Osteocyte (in vitro differentiated cells): ENCODE measurements at regions not wholly inside any gene's neighbourhood (a gene's known extent, or its start where the extent isn't known, plus 50 kb on each side); places are given as distances from the start of the nearest gene placed in this dataset.
A peak's percentile ranks its signal among the peaks of the same experiment; 100 is the strongest.

Source experiments
- DNase-seq: peaks from one replicate; pipeline ENCODE4 v3.0.0; 2021; ENCODE audit warnings: mixed read lengths; ENCODE audit not compliant: unreplicated experiment; ENCODE audit errors: extremely low spot score
- H3K27ac Mint-ChIP-seq: one replicate; pipeline ENCODE4 v1.8.0; 2021; ENCODE audit warnings: mild to moderate bottlenecking, mixed read lengths; ENCODE audit not compliant: unreplicated experiment
- H3K27me3 Mint-ChIP-seq: one replicate; pipeline ENCODE4 v1.8.0; 2021; ENCODE audit warnings: mixed read lengths; ENCODE audit not compliant: unreplicated experiment
- H3K36me3 Mint-ChIP-seq: one replicate; pipeline ENCODE4 v1.8.0; 2021; ENCODE audit warnings: mixed read lengths; ENCODE audit not compliant: unreplicated experiment
- H3K4me1 Mint-ChIP-seq: one replicate; pipeline ENCODE4 v1.8.0; 2021; ENCODE audit warnings: mixed read lengths; ENCODE audit not compliant: unreplicated experiment
- H3K4me3 Mint-ChIP-seq: one replicate; pipeline ENCODE4 v1.8.0; 2021; ENCODE audit warnings: mild to moderate bottlenecking, moderate library complexity, mixed read lengths; ENCODE audit not compliant: unreplicated experiment
- H3K9me3 Mint-ChIP-seq: one replicate; pipeline ENCODE4 v1.8.0; 2021; ENCODE audit warnings: mixed read lengths; ENCODE audit not compliant: unreplicated experiment
- TF ChIP-seq, protein P1 (sequence below): fragments of 200-600 bp; sonication (generic); IDR thresholded peaks from 2 replicates; pipeline ENCODE4 v1.5.0; 2021; ENCODE audit warnings: antibody characterized with exemption, mild to moderate bottlenecking, moderate library complexity

DNA sequence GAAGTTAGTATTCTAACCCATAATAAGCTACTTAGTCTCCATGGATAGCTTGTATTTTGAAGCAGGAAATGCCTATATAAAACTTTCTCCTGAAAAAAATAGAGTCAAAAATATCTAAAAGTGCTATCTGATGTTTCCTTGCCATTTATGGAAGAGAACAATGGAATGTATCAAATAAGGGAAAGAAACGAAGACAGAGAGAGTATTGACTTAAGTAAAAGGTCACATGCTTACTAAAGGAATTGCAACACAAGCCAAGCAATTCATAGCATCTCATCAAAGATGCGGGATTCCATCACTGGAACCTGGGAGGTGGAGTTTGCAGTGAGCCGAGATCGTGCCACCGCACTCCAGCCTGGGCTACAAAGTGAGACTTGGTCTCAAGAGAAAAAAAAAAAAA is 112.9 kb upstream of the DTNBP1 start:
- peaks cover 4% of the 10 kb centered on the region for H3K4me1 Mint-ChIP-seq
- TF ChIP-seq, protein P1, sequence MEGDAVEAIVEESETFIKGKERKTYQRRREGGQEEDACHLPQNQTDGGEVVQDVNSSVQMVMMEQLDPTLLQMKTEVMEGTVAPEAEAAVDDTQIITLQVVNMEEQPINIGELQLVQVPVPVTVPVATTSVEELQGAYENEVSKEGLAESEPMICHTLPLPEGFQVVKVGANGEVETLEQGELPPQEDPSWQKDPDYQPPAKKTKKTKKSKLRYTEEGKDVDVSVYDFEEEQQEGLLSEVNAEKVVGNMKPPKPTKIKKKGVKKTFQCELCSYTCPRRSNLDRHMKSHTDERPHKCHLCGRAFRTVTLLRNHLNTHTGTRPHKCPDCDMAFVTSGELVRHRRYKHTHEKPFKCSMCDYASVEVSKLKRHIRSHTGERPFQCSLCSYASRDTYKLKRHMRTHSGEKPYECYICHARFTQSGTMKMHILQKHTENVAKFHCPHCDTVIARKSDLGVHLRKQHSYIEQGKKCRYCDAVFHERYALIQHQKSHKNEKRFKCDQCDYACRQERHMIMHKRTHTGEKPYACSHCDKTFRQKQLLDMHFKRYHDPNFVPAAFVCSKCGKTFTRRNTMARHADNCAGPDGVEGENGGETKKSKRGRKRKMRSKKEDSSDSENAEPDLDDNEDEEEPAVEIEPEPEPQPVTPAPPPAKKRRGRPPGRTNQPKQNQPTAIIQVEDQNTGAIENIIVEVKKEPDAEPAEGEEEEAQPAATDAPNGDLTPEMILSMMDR: no peak
- no peaks in the 10 kb centered on the region for H3K36me3 Mint-ChIP-seq
- no peak overlapping the region for H3K27ac Mint-ChIP-seq
- no peak for DNase-seq
- H3K27me3 Mint-ChIP-seq: peaks cover 22% of the 10 kb centered on the region
- no peak overlapping the region for H3K4me3 Mint-ChIP-seq
- no peaks in the 10 kb centered on the region for H3K9me3 Mint-ChIP-seq

DNA sequence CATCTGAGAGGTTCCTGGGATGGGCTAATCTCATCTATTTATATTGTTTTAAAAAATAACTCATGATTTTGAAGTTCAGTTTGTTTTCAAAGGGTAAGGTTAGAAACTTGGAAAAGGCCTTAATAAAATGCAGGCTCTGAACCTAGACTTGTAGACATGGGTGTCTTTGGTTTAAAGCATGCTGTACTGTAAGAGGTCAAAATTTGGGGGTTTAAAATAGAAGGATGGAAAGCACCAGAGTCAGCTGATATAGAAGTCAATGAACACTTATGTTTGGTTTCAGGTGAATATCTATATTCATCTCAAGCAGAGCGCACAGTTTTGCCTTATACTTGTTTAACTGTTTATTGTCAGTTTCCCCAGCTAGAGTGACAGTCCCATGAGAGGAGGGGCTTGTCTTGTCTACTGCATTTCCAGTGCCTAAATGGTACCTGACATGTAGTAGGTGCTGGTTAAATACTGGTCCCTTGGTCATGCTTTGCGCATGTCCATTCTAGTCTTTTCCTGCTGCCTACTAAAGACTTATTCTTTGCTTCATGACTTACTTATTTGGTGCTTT is 112.3 kb upstream of the DTNBP1 start:
- TF ChIP-seq, protein P1: no peak
- H3K4me3 Mint-ChIP-seq: no peak overlapping the region
- H3K36me3 Mint-ChIP-seq: no peaks in the 10 kb centered on the region

DNA sequence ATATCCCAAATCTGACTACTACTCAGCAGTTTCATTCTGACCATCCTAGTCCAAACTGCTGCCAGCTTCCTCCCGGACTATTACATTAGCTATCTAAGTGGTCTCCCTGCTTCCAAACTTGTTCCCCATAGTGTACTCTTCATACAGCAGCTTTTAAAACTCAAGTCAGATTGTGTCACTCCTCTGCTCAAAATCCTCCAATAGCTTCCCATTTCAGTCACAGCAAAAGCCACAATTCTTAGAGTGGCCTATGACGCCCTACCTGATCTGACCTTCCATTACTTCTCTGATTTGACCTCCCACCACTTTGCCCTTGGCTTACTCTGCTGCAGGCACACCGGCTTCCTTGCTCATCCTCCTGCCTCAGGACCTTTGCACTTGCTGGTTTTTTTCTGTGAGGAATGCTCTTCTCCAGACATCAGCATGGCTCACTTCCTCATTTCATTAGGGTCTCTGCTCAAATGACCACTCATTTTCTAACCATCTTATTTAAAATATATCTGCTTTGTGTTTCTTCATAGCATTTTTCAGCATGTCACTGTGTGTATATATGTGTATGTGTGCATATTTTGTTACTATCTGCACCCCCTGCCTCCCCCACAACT is 111.1 kb upstream of the DTNBP1 start:
- Mint-ChIP-seq H3K27ac (no peak overlapping the region), H3K4me3 (no peak overlapping the region), H3K27me3 (peaks cover 22% of the 10 kb centered on the region), H3K9me3 (no peaks in the 10 kb centered on the region), H3K4me1 (peaks cover 14% of the 10 kb centered on the region), H3K36me3 (no peaks in the 10 kb centered on the region)
- DNase-seq: no peak
- TF ChIP-seq, protein P1: no peak

More for the DNA sequence above, 112.3 kb upstream of the DTNBP1 start:
- H3K27me3 Mint-ChIP-seq: peaks cover 22% of the 10 kb centered on the region
- H3K27ac Mint-ChIP-seq: no peak overlapping the region
- H3K9me3 Mint-ChIP-seq: no peaks in the 10 kb centered on the region
- H3K4me1 Mint-ChIP-seq: peaks cover 7% of the 10 kb centered on the region
- DNase-seq: no peak

DNA sequence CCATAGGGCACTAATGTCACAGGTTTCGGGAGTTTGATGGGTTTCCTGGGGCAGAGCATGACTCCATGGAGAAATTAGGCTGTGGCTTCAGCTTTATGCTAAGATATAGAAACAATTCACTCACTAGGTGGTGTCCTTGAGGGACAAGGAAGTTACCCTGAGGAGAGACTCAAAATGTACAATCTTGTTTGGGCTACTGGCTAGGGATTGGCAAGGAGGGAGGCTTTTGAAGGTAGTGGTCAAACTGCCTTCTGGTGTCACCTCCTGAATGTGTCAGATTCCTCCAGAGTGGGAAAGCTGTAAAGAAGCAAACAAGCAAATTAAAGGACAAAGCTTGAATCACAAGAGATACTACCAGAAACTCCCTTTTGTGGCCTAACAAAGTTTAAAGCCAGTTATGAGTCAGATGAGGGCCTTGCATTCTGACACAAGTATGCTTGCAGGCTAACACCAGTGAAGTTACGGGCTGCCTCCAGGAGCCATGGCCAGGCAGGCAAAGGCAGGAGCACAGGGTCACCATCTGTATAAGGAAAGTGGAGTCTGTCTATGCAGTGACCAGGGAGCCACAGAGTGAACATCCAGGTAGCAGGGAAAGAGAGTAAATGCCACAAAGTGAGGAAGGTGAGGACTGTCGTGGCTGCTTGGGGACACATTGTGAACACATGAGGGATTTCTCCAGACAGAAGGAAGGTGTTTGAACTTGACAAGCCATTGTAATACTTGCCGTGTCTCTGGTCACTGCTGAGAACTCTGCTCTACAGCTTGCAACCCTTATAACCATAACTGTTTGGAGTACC is 107.7 kb upstream of the DTNBP1 start:
- no peak overlapping the region for H3K27ac Mint-ChIP-seq
- H3K4me1 Mint-ChIP-seq: peaks cover 11% of the 10 kb centered on the region
- TF ChIP-seq, protein P1: peak; percentile 15
- no peaks in the 10 kb centered on the region for H3K36me3 Mint-ChIP-seq
- H3K4me3 Mint-ChIP-seq: no peak overlapping the region
- peaks cover 7% of the 10 kb centered on the region for H3K27me3 Mint-ChIP-seq
- no peak for DNase-seq
- no peaks in the 10 kb centered on the region for H3K9me3 Mint-ChIP-seq

DNA sequence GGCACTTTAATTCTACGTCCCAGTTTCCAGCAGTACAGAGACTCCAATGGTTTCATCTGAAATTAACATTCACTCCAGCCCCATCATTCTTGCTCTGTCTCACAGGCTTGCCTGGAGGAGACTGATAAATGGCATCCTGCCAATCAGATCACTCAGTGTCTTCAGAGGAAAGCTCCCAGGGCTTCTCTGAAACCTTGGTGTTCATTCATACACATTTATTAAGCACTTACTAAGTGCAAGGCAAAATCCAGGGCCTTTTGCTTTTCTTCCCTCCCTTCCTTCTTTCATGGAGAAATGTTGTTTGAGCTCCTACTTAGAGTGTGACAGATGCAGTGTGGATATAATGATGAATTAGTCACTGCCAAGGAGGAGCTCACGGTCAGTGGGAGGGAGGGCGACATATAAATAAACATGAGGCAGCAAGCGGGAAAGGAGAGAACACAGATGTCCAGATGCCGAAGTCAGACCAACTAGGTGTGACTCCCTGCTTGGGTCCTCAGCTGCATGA is 106.7 kb upstream of the DTNBP1 start:
- Mint-ChIP-seq H3K27me3 (peaks cover 7% of the 10 kb centered on the region), H3K36me3 (no peaks in the 10 kb centered on the region), H3K4me3 (no peak overlapping the region), H3K9me3 (no peaks in the 10 kb centered on the region), H3K27ac (no peak overlapping the region), H3K4me1 (peaks cover 10% of the 10 kb centered on the region)
- TF ChIP-seq, protein P1: no peak
- no peak for DNase-seq
